ENCODE measurements at regions not wholly inside any gene's neighbourhood (a gene's known extent, or its start where the extent isn't known, plus 50 kb on each side); places are given as distances from the start of the nearest gene placed in this dataset.

- intact Hi-C loops (cut with DNase I) = no loop called here
- Histone ChIP-seq H3K4me1 (peaks cover 9% of the 10 kb centered on the region), H3K36me3 (replicated peaks in 1 of 2; ENCODE audit: insufficient read depth in 1 of 2, low read depth in 2 of 2) (no peaks in the 10 kb centered on the region), H3K9me3 (no peaks in the 10 kb centered on the region), H3K4me3 (no peak overlapping the region), H3K27ac (no peak overlapping the region), H3K27me3 (peaks cover 0 to 6% of the 10 kb centered on the region in 2 donors)
- DNase-seq = no peak
- WGBS, 2 donors = 66 to 72% methylated on average over 11 of the region's 11 CpGs
- no peak for TF ChIP-seq POLR2A (IDR thresholded peaks at IDR 0.05)
- TF ChIP-seq, protein P1, sequence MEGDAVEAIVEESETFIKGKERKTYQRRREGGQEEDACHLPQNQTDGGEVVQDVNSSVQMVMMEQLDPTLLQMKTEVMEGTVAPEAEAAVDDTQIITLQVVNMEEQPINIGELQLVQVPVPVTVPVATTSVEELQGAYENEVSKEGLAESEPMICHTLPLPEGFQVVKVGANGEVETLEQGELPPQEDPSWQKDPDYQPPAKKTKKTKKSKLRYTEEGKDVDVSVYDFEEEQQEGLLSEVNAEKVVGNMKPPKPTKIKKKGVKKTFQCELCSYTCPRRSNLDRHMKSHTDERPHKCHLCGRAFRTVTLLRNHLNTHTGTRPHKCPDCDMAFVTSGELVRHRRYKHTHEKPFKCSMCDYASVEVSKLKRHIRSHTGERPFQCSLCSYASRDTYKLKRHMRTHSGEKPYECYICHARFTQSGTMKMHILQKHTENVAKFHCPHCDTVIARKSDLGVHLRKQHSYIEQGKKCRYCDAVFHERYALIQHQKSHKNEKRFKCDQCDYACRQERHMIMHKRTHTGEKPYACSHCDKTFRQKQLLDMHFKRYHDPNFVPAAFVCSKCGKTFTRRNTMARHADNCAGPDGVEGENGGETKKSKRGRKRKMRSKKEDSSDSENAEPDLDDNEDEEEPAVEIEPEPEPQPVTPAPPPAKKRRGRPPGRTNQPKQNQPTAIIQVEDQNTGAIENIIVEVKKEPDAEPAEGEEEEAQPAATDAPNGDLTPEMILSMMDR (IDR thresholded peaks at IDR 0.05) = no peak
- no peak for ATAC-seq
Measured at GRCh38 chr2:556485-556884, 120.7 kb downstream of the TMEM18 start.

GRCh38 chr2:555164-555922 lies 121.9 kb downstream of the TMEM18 start:
- intact Hi-C loops (cut with DNase I) = no loop called here
- DNase-seq (peak in 1 of 4 donors; percentile 17), ATAC-seq (no peak)
- Histone ChIP-seq H3K27me3 (peaks cover 0 to 6% of the 10 kb centered on the region in 2 donors), H3K4me1 (peaks cover 9% of the 10 kb centered on the region), H3K9me3 (no peaks in the 10 kb centered on the region), H3K4me3 (no peak overlapping the region), H3K36me3 (replicated peaks in 1 of 2; ENCODE audit: insufficient read depth in 1 of 2, low read depth in 2 of 2) (no peaks in the 10 kb centered on the region), H3K27ac (no peak overlapping the region)
- TF ChIP-seq, protein P1 (IDR thresholded peaks at IDR 0.05) = no peak
- TF ChIP-seq POLR2A (IDR thresholded peaks at IDR 0.05) = no peak
- WGBS, 2 donors = 43 to 45% methylated on average over 10 to 12 of the region's 12 CpGs

- intact Hi-C loops (cut with DNase I) = no loop called here
- TF ChIP-seq POLR2A (IDR thresholded peaks at IDR 0.05) = no peak
- no peak for DNase-seq
- ATAC-seq = no peak
- H3K4me3 ChIP-seq = no peak overlapping the region
- 80 to 85% methylated on average over 13 of the region's 13 CpGs for WGBS, 2 donors
- peaks cover 0 to 6% of the 10 kb centered on the region in 2 donors for H3K27me3 ChIP-seq
- no peaks in the 10 kb centered on the region for H3K9me3 ChIP-seq
- peaks cover 9% of the 10 kb centered on the region for H3K4me1 ChIP-seq
- H3K27ac ChIP-seq = no peak overlapping the region
- H3K36me3 ChIP-seq (replicated peaks in 1 of 2; ENCODE audit: insufficient read depth in 1 of 2, low read depth in 2 of 2) = no peaks in the 10 kb centered on the region
Measured at GRCh38 chr2:554444-554843, 122.8 kb downstream of the TMEM18 start.

DNA sequence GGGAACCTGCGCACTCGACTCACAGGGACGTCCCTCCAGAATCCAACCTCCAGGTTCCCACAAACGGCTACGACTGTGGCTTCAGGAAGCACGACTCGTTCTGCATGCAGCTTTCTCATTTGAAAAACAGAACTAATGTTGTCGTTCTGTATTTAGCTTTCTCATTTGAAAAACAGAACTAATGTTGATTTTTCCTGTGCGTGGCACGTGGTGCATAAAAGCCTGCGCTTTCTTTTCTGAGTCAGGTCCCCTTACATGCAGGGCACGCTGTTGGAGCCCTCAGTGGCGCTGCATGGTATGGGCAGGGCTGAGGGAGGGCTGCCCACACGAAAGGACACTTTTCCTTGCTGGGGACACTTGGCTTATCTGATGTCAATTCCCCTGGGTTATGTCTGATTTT lies 124.3 kb downstream of the TMEM18 start:
- intact Hi-C loops (cut with DNase I) = no loop called here
- ATAC-seq = no peak

DNA sequence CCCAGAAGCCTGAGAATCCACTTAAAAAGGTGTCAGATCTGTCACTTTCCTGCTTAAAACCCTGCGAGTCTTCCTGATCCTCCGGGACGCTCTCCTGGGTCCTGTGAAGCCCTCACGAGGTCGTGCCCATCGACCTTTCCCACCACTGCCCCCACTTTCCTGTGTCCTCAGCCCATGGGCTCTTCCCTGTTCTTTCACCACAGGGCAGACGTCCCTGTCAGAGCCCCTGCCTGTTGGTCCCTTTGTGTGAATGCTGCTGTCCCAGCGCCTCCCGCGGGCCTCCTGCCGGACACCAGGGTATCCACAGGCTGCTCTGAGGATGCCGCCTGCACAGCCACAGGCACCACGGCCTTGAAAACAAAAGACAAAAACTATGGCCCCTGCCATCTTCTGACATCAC lies 125.6 kb downstream of the TMEM18 start:
- H3K27me3 ChIP-seq = peaks cover 0 to 1% of the 10 kb centered on the region in 2 donors
- no peak for DNase-seq
- ATAC-seq = no peak
- no peak overlapping the region for H3K4me3 ChIP-seq
- H3K27ac ChIP-seq = no peak overlapping the region
- TF ChIP-seq POLR2A (IDR thresholded peaks at IDR 0.05) = no peak
- TF ChIP-seq, protein P1 (IDR thresholded peaks at IDR 0.05) = no peak
- no peaks in the 10 kb centered on the region for H3K9me3 ChIP-seq
- no peaks in the 10 kb centered on the region for H3K36me3 ChIP-seq (replicated peaks in 1 of 2; ENCODE audit: insufficient read depth in 1 of 2, low read depth in 2 of 2)
- peaks cover 9% of the 10 kb centered on the region for H3K4me1 ChIP-seq
- WGBS, 2 donors = 60 to 82% methylated on average over 13 of the region's 13 CpGs
- intact Hi-C loops (cut with DNase I) = no loop called here

More for the DNA sequence above, 124.3 kb downstream of the TMEM18 start:
- TF ChIP-seq, protein P1 (IDR thresholded peaks at IDR 0.05) = no peak
- TF ChIP-seq POLR2A (IDR thresholded peaks at IDR 0.05) = no peak
- Histone ChIP-seq H3K27me3 (peaks cover 0 to 6% of the 10 kb centered on the region in 2 donors), H3K27ac (no peak overlapping the region), H3K9me3 (no peaks in the 10 kb centered on the region), H3K4me3 (no peak overlapping the region), H3K4me1 (peaks cover 9% of the 10 kb centered on the region), H3K36me3 (replicated peaks in 1 of 2; ENCODE audit: insufficient read depth in 1 of 2, low read depth in 2 of 2) (no peaks in the 10 kb centered on the region)
- no peak for DNase-seq
- WGBS, 2 donors = 52 to 64% methylated on average over 13 to 14 of the region's 14 CpGs

All from body of pancreas (tissue), 4 donors.